ENCODE measurements at regions not wholly inside any gene's neighbourhood (a gene's known extent, or its start where the extent isn't known, plus 50 kb on each side); places are given as distances from the start of the nearest gene placed in this dataset.

DNA sequence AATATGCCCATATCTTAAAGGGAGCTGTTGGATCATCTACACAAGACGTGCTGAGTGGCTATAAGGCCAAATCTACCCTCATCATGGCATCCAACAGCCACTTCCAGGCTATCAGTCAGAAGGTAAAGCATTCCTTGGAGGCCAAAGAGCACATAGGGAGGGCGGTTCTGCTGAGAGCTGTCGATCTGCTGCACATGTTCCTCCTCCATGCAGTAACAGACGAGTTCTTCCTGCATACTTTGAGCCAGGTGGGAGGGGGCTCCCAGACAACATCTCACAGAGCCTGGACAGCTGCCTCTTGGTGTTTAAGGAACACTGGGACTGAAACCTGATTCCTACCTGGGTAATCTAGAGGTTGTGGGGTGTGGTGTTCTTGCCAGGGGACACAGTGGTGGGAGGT is 93.3 kb upstream of the RAI14 start:
- TF ChIP-seq, protein P1, sequence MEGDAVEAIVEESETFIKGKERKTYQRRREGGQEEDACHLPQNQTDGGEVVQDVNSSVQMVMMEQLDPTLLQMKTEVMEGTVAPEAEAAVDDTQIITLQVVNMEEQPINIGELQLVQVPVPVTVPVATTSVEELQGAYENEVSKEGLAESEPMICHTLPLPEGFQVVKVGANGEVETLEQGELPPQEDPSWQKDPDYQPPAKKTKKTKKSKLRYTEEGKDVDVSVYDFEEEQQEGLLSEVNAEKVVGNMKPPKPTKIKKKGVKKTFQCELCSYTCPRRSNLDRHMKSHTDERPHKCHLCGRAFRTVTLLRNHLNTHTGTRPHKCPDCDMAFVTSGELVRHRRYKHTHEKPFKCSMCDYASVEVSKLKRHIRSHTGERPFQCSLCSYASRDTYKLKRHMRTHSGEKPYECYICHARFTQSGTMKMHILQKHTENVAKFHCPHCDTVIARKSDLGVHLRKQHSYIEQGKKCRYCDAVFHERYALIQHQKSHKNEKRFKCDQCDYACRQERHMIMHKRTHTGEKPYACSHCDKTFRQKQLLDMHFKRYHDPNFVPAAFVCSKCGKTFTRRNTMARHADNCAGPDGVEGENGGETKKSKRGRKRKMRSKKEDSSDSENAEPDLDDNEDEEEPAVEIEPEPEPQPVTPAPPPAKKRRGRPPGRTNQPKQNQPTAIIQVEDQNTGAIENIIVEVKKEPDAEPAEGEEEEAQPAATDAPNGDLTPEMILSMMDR (IDR thresholded peaks at IDR 0.05; ENCODE audit: low read depth, low read length) = no peak
- TF ChIP-seq EZH2phosphoT487 (IDR thresholded peaks at IDR 0.05; ENCODE audit: low read depth) = no peak

Data from OCI-LY3 (cell line).